SK-N-MC (cell line): ENCODE measurements at regions not wholly inside any gene's neighbourhood (a gene's known extent, or its start where the extent isn't known, plus 50 kb on each side); places are given as distances from the start of the nearest gene placed in this dataset.

Source experiments
- EZH2 ChIP-seq: fragments of 200-600 bp; sonication (generic); IDR thresholded peaks from one replicate; pipeline ENCODE4 v1.6.1; 2017; ENCODE audit warnings: antibody characterized with exemption
- FOXP2 ChIP-seq: optimal IDR thresholded peaks from 2 replicates; pipeline ENCODE3; 2011; ENCODE audit warnings: mild to moderate bottlenecking, moderate library complexity; ENCODE audit not compliant: insufficient read depth; ENCODE audit errors: extremely low read length, control extremely low read depth
- POLR2AphosphoS5 ChIP-seq: IDR thresholded peaks from 2 replicates; pipeline ENCODE4 v1.6.1; 2012; ENCODE audit warnings: mild to moderate bottlenecking, low read depth, low read length, borderline replicate concordance

DNA sequence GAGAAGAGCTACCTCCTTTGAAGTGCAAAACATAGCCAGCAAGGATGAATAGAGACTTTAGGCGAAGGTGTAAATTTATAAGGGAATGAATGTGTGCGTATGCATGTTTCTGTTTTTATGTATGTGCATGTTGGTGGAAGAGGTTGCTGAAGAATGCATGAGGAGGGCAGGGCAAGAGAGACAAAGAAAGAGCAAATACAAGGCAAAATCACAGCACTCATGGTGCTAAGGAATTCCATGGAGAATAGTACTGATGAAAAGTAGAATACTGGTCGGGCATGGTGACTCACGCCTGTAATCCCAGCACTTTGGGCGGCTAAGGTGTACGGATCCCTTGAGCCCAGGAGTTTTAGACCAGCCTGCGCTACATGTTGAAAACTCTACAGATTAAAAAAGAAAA lies 762.1 kb upstream of the PTPRD start:
- TF ChIP-seq POLR2AphosphoS5: no peak
- no peak for TF ChIP-seq FOXP2
- no peak for TF ChIP-seq EZH2
